ENCODE measurements at regions not wholly inside any gene's neighbourhood (a gene's known extent, or its start where the extent isn't known, plus 50 kb on each side); places are given as distances from the start of the nearest gene placed in this dataset.

DNA sequence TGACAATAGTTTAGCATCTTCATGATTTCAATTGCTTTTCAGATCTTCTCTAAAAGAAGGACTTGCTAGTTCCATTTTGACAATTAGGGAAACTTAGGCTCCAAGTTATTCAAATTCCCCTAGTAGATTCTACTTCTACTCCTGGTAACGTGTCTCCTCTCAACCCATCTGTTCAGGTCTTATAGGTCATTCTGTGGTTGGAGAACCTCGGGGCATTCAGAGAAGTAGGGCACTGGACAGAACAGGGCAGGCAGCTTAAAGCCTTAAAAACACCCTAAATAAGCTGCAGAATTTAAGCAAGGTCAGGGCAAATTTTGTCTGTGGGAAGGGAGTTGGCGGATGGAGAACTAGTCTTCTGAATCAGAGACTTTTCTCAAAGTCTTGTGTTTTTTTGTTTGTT, 132.4 kb downstream of the TMEM174 start:
- TF ChIP-seq, protein P1, sequence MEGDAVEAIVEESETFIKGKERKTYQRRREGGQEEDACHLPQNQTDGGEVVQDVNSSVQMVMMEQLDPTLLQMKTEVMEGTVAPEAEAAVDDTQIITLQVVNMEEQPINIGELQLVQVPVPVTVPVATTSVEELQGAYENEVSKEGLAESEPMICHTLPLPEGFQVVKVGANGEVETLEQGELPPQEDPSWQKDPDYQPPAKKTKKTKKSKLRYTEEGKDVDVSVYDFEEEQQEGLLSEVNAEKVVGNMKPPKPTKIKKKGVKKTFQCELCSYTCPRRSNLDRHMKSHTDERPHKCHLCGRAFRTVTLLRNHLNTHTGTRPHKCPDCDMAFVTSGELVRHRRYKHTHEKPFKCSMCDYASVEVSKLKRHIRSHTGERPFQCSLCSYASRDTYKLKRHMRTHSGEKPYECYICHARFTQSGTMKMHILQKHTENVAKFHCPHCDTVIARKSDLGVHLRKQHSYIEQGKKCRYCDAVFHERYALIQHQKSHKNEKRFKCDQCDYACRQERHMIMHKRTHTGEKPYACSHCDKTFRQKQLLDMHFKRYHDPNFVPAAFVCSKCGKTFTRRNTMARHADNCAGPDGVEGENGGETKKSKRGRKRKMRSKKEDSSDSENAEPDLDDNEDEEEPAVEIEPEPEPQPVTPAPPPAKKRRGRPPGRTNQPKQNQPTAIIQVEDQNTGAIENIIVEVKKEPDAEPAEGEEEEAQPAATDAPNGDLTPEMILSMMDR (IDR thresholded peaks at IDR 0.05) = no peak
- no peak for TF ChIP-seq POLR2A (IDR thresholded peaks at IDR 0.05)
